HFFc6 (cell line): ENCODE measurements at regions not wholly inside any gene's neighbourhood (a gene's known extent, or its start where the extent isn't known, plus 50 kb on each side); places are given as distances from the start of the nearest gene placed in this dataset.

Experiments used
- DNase-seq: peaks from one replicate; pipeline ENCODE4 v3.0.0-alpha.2; 2018
- H3K27ac Mint-ChIP-seq: 2 replicates; pipeline ENCODE4 v1.8.0; 2020; ENCODE audit warnings: mild to moderate bottlenecking, mixed read lengths
- H3K27me3 Mint-ChIP-seq: 2 replicates; pipeline ENCODE4 v1.8.0; 2021; ENCODE audit warnings: mild to moderate bottlenecking, moderate library complexity, mixed read lengths; ENCODE audit not compliant: insufficient read depth
- H3K36me3 Mint-ChIP-seq: 2 replicates; pipeline ENCODE4 v1.8.0; 2021; ENCODE audit warnings: low read depth, mixed read lengths
- H3K4me1 Mint-ChIP-seq: 2 replicates; pipeline ENCODE4 v1.8.0; 2020; ENCODE audit warnings: low read depth, mixed read lengths
- H3K4me3 Mint-ChIP-seq: 2 replicates; pipeline ENCODE4 v1.8.0; 2020; ENCODE audit warnings: mild to moderate bottlenecking, moderate library complexity, mixed read lengths
- H3K9me3 Mint-ChIP-seq: 2 replicates; pipeline ENCODE4 v1.8.0; 2020; ENCODE audit warnings: mild to moderate bottlenecking, mixed read lengths
- CTCF ChIP-seq: fragments of 200-600 bp; sonication (generic); IDR thresholded peaks from 2 replicates; pipeline ENCODE4 v1.5.0; 2021; ENCODE audit warnings: antibody characterized with exemption, mild to moderate bottlenecking

- Mint-ChIP-seq H3K9me3 (no peaks in the 10 kb centered on the region), H3K36me3 (no peaks in the 10 kb centered on the region), H3K4me1 (peaks cover 36% of the 10 kb centered on the region), H3K4me3 (no peak overlapping the region), H3K27me3 (peaks cover 6% of the 10 kb centered on the region), H3K27ac (no peak overlapping the region)
- peak; percentile 34 for DNase-seq
- TF ChIP-seq CTCF = peak; percentile 94
Measured at GRCh38 chr15:95291898-95292472, 1038.5 kb upstream of the NR2F2 start.

GRCh38 chr15:95292785-95293450 lies 1037.6 kb upstream of the NR2F2 start:
- no peak for TF ChIP-seq CTCF
- Mint-ChIP-seq H3K9me3 (no peaks in the 10 kb centered on the region), H3K27me3 (peaks cover 4% of the 10 kb centered on the region), H3K27ac (no peak overlapping the region), H3K4me1 (peaks cover 27% of the 10 kb centered on the region), H3K36me3 (no peaks in the 10 kb centered on the region), H3K4me3 (no peak overlapping the region)
- no peak for DNase-seq

- DNase-seq = no peak
- Mint-ChIP-seq H3K27me3 (peaks cover 3% of the 10 kb centered on the region), H3K9me3 (no peaks in the 10 kb centered on the region), H3K36me3 (no peaks in the 10 kb centered on the region), H3K4me1 (peaks cover 21% of the 10 kb centered on the region), H3K27ac (no peak overlapping the region), H3K4me3 (no peak overlapping the region)
- TF ChIP-seq CTCF = no peak
Measured at GRCh38 chr15:95293456-95294031, 1037.0 kb upstream of the NR2F2 start.

- Mint-ChIP-seq H3K9me3 (no peaks in the 10 kb centered on the region), H3K4me1 (peaks cover 25% of the 10 kb centered on the region), H3K36me3 (no peaks in the 10 kb centered on the region), H3K27me3 (peaks cover 3% of the 10 kb centered on the region), H3K4me3 (no peak overlapping the region), H3K27ac (no peak overlapping the region)
- no peak for TF ChIP-seq CTCF
- DNase-seq = no peak
Measured at GRCh38 chr15:95295363-95295762, 1035.1 kb upstream of the NR2F2 start.

- TF ChIP-seq CTCF = no peak
- H3K4me3 Mint-ChIP-seq = no peak overlapping the region
- peaks cover 3% of the 10 kb centered on the region for H3K27me3 Mint-ChIP-seq
- no peaks in the 10 kb centered on the region for H3K9me3 Mint-ChIP-seq
- peaks cover 32% of the 10 kb centered on the region for H3K4me1 Mint-ChIP-seq
- H3K27ac Mint-ChIP-seq = no peak overlapping the region
- no peaks in the 10 kb centered on the region for H3K36me3 Mint-ChIP-seq
- no peak for DNase-seq
Measured at GRCh38 chr15:95295896-95296625, 1034.4 kb upstream of the NR2F2 start.
